Stomach (tissue), 4 donors: ENCODE measurements at regions not wholly inside any gene's neighbourhood (a gene's known extent, or its start where the extent isn't known, plus 50 kb on each side); places are given as distances from the start of the nearest gene placed in this dataset.

ENCODE experiments used
- CTCF ChIP-seq, 7 experiments: fragments of 450-650 bp in 4 of 7; fragments of 200-600 bp in 3 of 7; sonication (generic) in 3 of 7; IDR thresholded peaks; one replicate each; pipeline ENCODE4 v1.5.1; 2016 to 2019; ENCODE audit warnings: antibody characterized with exemption in 7 of 7, control low read depth in 2 of 7, mild to moderate bottlenecking in 1 of 7
- EP300 ChIP-seq: sonication (generic); formaldehyde crosslinking; IDR thresholded peaks from one replicate; pipeline ENCODE4 v1.6.1; 2017; ENCODE audit warnings: antibody characterized with exemption
- POLR2A ChIP-seq, 4 donors: fragments of 450-650 bp; IDR thresholded peaks; one replicate each; pipeline ENCODE4 v1.6.1; 2016; ENCODE audit warnings: antibody characterized with exemption in 4 of 4, control low read depth in 2 of 4, mild to moderate bottlenecking in 1 of 4, moderate library complexity in 1 of 4
- POLR2AphosphoS5 ChIP-seq, 3 donors: sonication (generic); formaldehyde crosslinking; IDR thresholded peaks; one replicate each; pipeline ENCODE4 v1.6.1; 2016; ENCODE audit warnings: antibody characterized with exemption in 3 of 3

- TF ChIP-seq CTCF (IDR thresholded peaks at IDR 0.05) (no peak), POLR2A (IDR thresholded peaks at IDR 0.05) (no peak), EP300 (no peak), POLR2AphosphoS5 (IDR thresholded peaks at IDR 0.05) (no peak)
These were observed 89.2 kb upstream of the SNRK start for GRCh38 chr3:43197181-43197580.
